ENCODE measurements at regions not wholly inside any gene's neighbourhood (a gene's known extent, or its start where the extent isn't known, plus 50 kb on each side); places are given as distances from the start of the nearest gene placed in this dataset.
"Not testable (repeated sequence)": the region's sequence is repeated elsewhere in the genome, so short reads cannot be mapped to it uniquely, and the experiment has no call there.

- intact Hi-C loops (cut with DNase I, micrococcal nuclease): no loop called here
- DNase-seq (no peak), ATAC-seq (no peak)
These were observed 365.7 kb downstream of the FLRT2 start for GRCh38 chr14:85895603-85896002.

GRCh38 chr14:85892251-85892650 is 362.3 kb downstream of the FLRT2 start:
- DNase-seq: no peak
- intact Hi-C loops (cut with DNase I, micrococcal nuclease): no loop called here

DNA sequence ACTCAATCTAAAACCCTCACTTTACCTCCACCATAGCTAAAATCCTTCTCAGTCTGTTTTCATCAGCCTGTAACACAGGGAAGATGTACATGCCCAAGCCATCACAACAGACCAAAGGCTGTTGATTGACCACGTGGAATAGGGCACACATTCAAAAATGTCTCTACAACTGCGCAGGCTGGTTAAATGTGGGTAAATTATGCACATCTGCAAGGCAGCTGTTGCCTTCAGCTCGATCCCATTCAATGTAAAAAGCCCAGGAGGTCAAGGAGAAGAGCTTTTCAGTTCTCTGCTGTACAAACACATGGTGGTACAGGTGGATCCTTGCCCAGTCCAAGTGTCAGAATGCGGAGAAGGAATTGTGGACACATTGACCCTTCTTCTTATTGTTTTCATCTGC is 354.0 kb downstream of the FLRT2 start:
- DNase-seq: no peak
- intact Hi-C loops (cut with DNase I, micrococcal nuclease): no loop called here

More at GRCh38 chr14:85892251-85892650, 362.3 kb downstream of the FLRT2 start:
- no peak for ATAC-seq

GRCh38 chr14:85883101-85883500 is 353.2 kb downstream of the FLRT2 start:
- ATAC-seq (no peak), DNase-seq (no peak)
- intact Hi-C loops (cut with DNase I, micrococcal nuclease): no loop called here

More for the DNA sequence above, 354.0 kb downstream of the FLRT2 start:
- no peak for ATAC-seq

- ATAC-seq: no peak
- intact Hi-C loops (cut with DNase I, micrococcal nuclease): no loop called here
- DNase-seq: no peak
These were observed 352.0 kb downstream of the FLRT2 start for GRCh38 chr14:85881935-85882334.

- no peak for ATAC-seq
- DNase-seq: no peak
- intact Hi-C loops (cut with DNase I, micrococcal nuclease): no loop called here
These were observed 348.9 kb downstream of the FLRT2 start for GRCh38 chr14:85878874-85879273.

DNA sequence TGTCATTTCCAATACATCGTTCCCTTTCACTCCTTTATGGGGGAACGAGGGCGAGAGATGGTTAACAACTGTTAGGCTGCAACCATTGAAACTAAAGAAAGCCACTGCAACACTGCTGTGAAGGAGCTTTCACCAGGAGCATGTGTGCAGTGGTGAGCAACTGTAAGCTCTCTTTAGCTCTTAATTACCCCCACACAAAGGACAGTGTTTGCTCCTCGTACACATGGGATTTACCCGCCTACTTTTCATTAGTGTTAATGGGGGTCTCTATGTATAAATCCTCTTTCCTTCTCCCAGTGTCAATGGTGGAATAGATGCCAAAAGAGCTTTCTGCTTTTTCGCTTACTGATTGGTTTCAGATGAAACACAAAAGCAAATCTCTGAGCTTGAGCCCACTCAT is 343.1 kb downstream of the FLRT2 start:
- ATAC-seq (no peak), DNase-seq (no peak)
- intact Hi-C loops (cut with DNase I, micrococcal nuclease): no loop called here

DNA sequence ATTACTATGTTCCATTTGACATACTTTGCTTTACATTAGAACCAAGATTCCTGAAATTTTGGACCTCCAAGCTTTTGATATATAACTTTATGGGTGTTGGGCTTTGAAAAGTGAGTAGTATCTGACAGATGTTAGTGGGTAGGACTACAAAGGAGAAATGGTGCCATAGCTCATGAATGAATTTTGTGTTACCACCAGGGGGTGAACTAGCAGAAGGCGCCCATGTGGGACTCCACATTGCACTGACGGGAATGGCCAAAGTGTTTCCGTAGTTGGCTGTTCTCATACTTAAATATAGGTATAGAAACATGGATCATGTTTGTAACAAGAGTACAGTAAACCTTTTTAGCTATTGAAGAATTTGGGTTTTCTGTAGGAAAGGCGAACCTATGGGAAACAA is 337.5 kb downstream of the FLRT2 start:
- intact Hi-C loops (cut with DNase I, micrococcal nuclease): no loop called here

DNA sequence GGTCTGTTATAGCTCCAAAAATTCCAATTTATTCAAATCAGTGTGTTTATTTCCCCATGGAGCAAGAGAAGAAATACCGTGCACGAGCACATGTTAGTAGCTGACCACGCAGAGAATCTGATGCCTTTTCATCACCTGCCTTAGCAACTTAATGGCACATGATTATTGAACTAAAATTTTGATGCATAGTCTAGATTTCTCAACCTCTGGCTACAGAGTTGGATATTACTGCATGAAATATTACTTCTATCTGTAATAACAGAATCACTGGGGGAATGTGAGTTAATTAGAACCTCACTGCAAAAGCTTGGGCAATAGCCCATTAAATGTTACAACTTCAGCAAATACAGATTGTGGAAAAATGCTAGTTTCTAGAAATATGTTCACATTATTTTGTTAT is 335.8 kb downstream of the FLRT2 start:
- no peak for ATAC-seq
- DNase-seq: no peak
- intact Hi-C loops (cut with DNase I, micrococcal nuclease): no loop called here

More for the DNA sequence above, 337.5 kb downstream of the FLRT2 start:
- ATAC-seq (no peak), DNase-seq (no peak)

DNA sequence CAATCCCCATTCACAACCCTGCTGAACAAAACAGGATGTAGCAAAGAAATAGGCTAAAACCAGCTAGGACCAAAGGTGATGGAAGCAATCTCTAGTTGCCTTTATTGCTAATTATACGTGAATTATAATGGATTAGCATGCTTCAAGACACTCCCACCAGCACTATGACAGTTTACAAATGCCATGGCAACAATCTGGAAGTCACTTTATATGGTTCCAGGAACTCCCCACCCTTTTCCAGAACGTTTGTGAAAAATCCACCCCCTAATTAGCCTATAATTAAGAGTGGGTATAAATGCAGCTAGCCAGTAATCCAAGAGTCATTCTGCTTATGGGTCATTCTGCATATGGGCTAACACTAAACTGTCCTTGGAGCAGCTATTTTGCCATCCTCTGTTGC is 328.7 kb downstream of the FLRT2 start:
- DNase-seq: no peak
- intact Hi-C loops (cut with DNase I, micrococcal nuclease): no loop called here
- no peak for ATAC-seq

- intact Hi-C loops (cut with DNase I, micrococcal nuclease): no loop called here
- ATAC-seq (no peak), DNase-seq (no peak)
These were observed 326.5 kb downstream of the FLRT2 start for GRCh38 chr14:85856430-85856829.

GRCh38 chr14:85853996-85854526 is 324.1 kb downstream of the FLRT2 start:
- no peak for ATAC-seq
- no peak for DNase-seq
- intact Hi-C loops (cut with DNase I, micrococcal nuclease): no loop called here

GRCh38 chr14:85852906-85853305 is 323.0 kb downstream of the FLRT2 start:
- ATAC-seq (no peak), DNase-seq (no peak)
- intact Hi-C loops (cut with DNase I, micrococcal nuclease): no loop called here

GRCh38 chr14:85852123-85852522 is 322.2 kb downstream of the FLRT2 start:
- DNase-seq; ATAC-seq; intact Hi-C loops (cut with DNase I, micrococcal nuclease): not testable (repeated sequence)

- DNase-seq; intact Hi-C loops (cut with DNase I, micrococcal nuclease); ATAC-seq: not testable (repeated sequence)
These were observed 300.6 kb downstream of the FLRT2 start for GRCh38 chr14:85830549-85830948.

- intact Hi-C loops (cut with DNase I, micrococcal nuclease); ATAC-seq; DNase-seq: not testable (repeated sequence)
These were observed 299.7 kb downstream of the FLRT2 start for GRCh38 chr14:85829601-85830000.

- ATAC-seq (no peak), DNase-seq (no peak)
- intact Hi-C loops (cut with DNase I, micrococcal nuclease): no loop called here
These were observed 294.6 kb downstream of the FLRT2 start for GRCh38 chr14:85824526-85824925.

- no peak for ATAC-seq
- DNase-seq: no peak
- intact Hi-C loops (cut with DNase I, micrococcal nuclease): no loop called here
These were observed 292.3 kb downstream of the FLRT2 start for GRCh38 chr14:85822236-85822635.

- no peak for DNase-seq
- no peak for ATAC-seq
- intact Hi-C loops (cut with DNase I, micrococcal nuclease): no loop called here
These were observed 287.5 kb downstream of the FLRT2 start for GRCh38 chr14:85817430-85817829.

- no peak for DNase-seq
- ATAC-seq: no peak
- intact Hi-C loops (cut with DNase I, micrococcal nuclease): no loop called here
These were observed 283.1 kb downstream of the FLRT2 start for GRCh38 chr14:85813040-85813439.

- ATAC-seq: no peak
- DNase-seq: no peak
- intact Hi-C loops (cut with DNase I, micrococcal nuclease): no loop called here
These were observed 281.4 kb downstream of the FLRT2 start for GRCh38 chr14:85811340-85811739.

Measured in left colon (tissue), 2 donors.